ENCODE measurements at regions not wholly inside any gene's neighbourhood (a gene's known extent, or its start where the extent isn't known, plus 50 kb on each side); places are given as distances from the start of the nearest gene placed in this dataset.
"Not testable (repeated sequence)": the region's sequence is repeated elsewhere in the genome, so short reads cannot be mapped to it uniquely, and the experiment has no call there.

GRCh38 chr16:86233506-86233905, 276.8 kb upstream of the FOXF1 start:
- not testable (repeated sequence) for H3K79me2 ChIP-seq (ENCODE audit: low read length); H3K9me2 ChIP-seq (replicated peaks; ENCODE audit: insufficient read depth, low read length); H3K27ac ChIP-seq (ENCODE audit: low read length); H3K4me3 ChIP-seq (ENCODE audit: low read length); H3K9me3 ChIP-seq (ENCODE audit: low read length); H2AFZ ChIP-seq (ENCODE audit: low read length); H3K36me3 ChIP-seq (ENCODE audit: insufficient read depth, low read length); H3K4me1 ChIP-seq (ENCODE audit: low read length); H4K20me1 ChIP-seq (ENCODE audit: insufficient read depth, low read depth, low read length); H3K4me2 ChIP-seq (ENCODE audit: low read depth, low read length, poor library complexity, severe bottlenecking); DNase-seq; H3K9ac ChIP-seq (ENCODE audit: low read length); H3K27me3 ChIP-seq (ENCODE audit: low read length)

DNA sequence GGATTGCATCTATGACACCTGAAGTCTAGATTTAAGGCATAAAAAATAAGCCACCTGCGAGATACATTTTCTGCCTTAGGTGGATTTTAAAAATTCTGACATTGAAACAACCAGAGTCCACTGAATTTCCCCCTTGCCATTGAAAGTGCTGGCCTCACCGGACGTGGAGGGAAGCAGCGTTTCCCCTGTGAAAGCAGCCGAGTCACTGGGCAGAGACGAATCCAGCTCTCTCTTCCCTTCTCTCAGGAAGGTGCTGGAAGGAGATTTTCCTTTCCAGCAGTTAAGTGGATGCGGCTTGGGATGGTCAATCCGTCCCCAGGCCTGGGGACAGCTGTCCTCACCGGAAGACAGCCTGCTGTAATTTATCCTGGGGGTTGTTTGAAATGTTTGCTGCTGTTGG, 270.9 kb upstream of the FOXF1 start:
- no peak overlapping the region for H3K9ac ChIP-seq (ENCODE audit: low read length)
- H3K4me2 ChIP-seq (ENCODE audit: low read depth, low read length, poor library complexity, severe bottlenecking), result no peak overlapping the region
- H3K79me2 ChIP-seq (ENCODE audit: low read length), result no peaks in the 10 kb centered on the region
- H3K9me2 ChIP-seq (replicated peaks; ENCODE audit: insufficient read depth, low read length), result no peaks in the 10 kb centered on the region
- no peaks in the 10 kb centered on the region for H3K4me1 ChIP-seq (ENCODE audit: low read length)
- H4K20me1 ChIP-seq (ENCODE audit: insufficient read depth, low read depth, low read length), result no peaks in the 10 kb centered on the region
- no peak for DNase-seq
- H3K9me3 ChIP-seq (ENCODE audit: low read length), result no peaks in the 10 kb centered on the region
- H3K4me3 ChIP-seq (ENCODE audit: low read length), result no peak overlapping the region
- H2AFZ ChIP-seq (ENCODE audit: low read length), result no peak overlapping the region
- H3K27me3 ChIP-seq (ENCODE audit: low read length), result no peaks in the 10 kb centered on the region
- H3K36me3 ChIP-seq (ENCODE audit: insufficient read depth, low read length), result no peaks in the 10 kb centered on the region
- no peak overlapping the region for H3K27ac ChIP-seq (ENCODE audit: low read length)

GRCh38 chr16:86240716-86241363, 269.5 kb upstream of the FOXF1 start:
- Histone ChIP-seq H4K20me1 (ENCODE audit: insufficient read depth, low read depth, low read length) (no peaks in the 10 kb centered on the region), H3K9me3 (ENCODE audit: low read length) (no peaks in the 10 kb centered on the region), H3K36me3 (ENCODE audit: insufficient read depth, low read length) (no peaks in the 10 kb centered on the region), H3K4me1 (ENCODE audit: low read length) (no peaks in the 10 kb centered on the region), H3K27me3 (ENCODE audit: low read length) (no peaks in the 10 kb centered on the region), H3K9ac (ENCODE audit: low read length) (no peak overlapping the region), H3K79me2 (ENCODE audit: low read length) (no peaks in the 10 kb centered on the region), H3K9me2 (replicated peaks; ENCODE audit: insufficient read depth, low read length) (no peaks in the 10 kb centered on the region), H3K27ac (ENCODE audit: low read length) (no peak overlapping the region), H2AFZ (ENCODE audit: low read length) (no peak overlapping the region), H3K4me3 (ENCODE audit: low read length) (no peak overlapping the region), H3K4me2 (ENCODE audit: low read depth, low read length, poor library complexity, severe bottlenecking) (no peak overlapping the region)
- DNase-seq, result no peak

DNA sequence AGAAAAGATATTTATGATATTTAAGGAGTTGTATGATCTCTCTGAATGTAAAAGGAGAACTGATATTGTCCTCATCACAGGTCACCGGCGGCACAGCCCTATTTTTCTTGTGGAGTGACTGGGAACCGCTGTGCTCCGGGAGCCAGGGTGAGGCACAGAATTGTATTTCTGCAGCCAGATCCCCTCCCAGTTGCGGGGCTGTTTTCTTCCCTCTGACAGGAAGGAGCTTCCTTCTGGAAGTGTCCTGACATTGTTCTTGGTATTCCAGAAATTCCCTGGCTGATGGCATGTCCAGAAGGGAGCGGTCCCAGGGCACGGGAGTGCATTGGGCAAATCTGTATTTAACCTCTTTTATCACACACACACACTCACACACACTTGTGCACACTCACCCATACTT, 268.6 kb upstream of the FOXF1 start:
- no peaks in the 10 kb centered on the region for H4K20me1 ChIP-seq (ENCODE audit: insufficient read depth, low read depth, low read length)
- no peaks in the 10 kb centered on the region for H3K79me2 ChIP-seq (ENCODE audit: low read length)
- DNase-seq, result no peak
- H3K27me3 ChIP-seq (ENCODE audit: low read length), result no peaks in the 10 kb centered on the region
- H3K36me3 ChIP-seq (ENCODE audit: insufficient read depth, low read length), result no peaks in the 10 kb centered on the region
- no peak overlapping the region for H3K9ac ChIP-seq (ENCODE audit: low read length)
- H2AFZ ChIP-seq (ENCODE audit: low read length), result no peak overlapping the region
- H3K4me1 ChIP-seq (ENCODE audit: low read length), result no peaks in the 10 kb centered on the region
- H3K27ac ChIP-seq (ENCODE audit: low read length), result no peak overlapping the region
- H3K9me3 ChIP-seq (ENCODE audit: low read length), result no peaks in the 10 kb centered on the region
- no peak overlapping the region for H3K4me3 ChIP-seq (ENCODE audit: low read length)
- no peaks in the 10 kb centered on the region for H3K9me2 ChIP-seq (replicated peaks; ENCODE audit: insufficient read depth, low read length)
- H3K4me2 ChIP-seq (ENCODE audit: low read depth, low read length, poor library complexity, severe bottlenecking), result no peak overlapping the region

DNA sequence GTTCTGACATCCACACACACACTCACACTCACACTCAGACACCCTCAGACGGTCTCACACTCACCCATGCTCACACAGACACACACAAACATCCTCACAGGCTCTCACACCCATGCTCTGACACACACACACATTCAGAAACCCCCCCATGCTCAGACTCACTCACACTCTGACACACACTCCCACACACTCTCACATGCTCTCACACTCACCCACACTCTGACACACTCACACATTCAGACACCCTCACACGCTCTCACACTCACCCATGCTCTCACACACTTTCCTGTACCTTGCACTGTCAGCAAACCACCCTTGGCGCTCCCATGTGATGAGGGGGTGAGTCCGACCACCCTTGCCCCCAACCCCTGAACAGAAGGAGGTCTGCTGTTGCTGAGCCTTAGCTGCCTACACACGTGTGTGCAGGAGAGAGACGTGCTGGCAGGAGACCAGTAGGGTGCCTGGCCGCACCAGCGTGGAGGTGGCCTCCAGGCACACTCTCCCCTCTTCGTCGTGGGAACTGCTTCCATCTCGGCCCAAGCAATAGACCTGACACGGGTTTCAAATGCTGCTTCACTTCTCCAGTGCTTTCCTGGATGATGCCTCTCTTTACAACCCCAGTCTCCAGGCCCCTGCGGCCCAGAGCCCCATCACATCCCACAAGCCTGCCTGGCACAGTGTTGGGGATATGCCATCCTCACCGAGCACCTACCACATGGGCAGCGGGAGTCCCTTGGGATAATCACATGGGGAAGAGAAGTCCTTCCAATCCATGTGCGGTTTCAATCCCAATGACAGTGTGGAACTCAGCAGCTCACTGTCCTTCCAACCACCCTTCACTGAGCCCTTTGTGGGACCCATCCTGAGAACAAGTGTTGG, 267.8 kb upstream of the FOXF1 start:
- no peak overlapping the region for H3K27ac ChIP-seq (ENCODE audit: low read length)
- H2AFZ ChIP-seq (ENCODE audit: low read length), result no peak overlapping the region
- H3K9ac ChIP-seq (ENCODE audit: low read length), result no peak overlapping the region
- no peaks in the 10 kb centered on the region for H3K27me3 ChIP-seq (ENCODE audit: low read length)
- no peaks in the 10 kb centered on the region for H3K4me1 ChIP-seq (ENCODE audit: low read length)
- no peaks in the 10 kb centered on the region for H4K20me1 ChIP-seq (ENCODE audit: insufficient read depth, low read depth, low read length)
- DNase-seq, result no peak
- no peaks in the 10 kb centered on the region for H3K36me3 ChIP-seq (ENCODE audit: insufficient read depth, low read length)
- no peaks in the 10 kb centered on the region for H3K9me3 ChIP-seq (ENCODE audit: low read length)
- no peak overlapping the region for H3K4me3 ChIP-seq (ENCODE audit: low read length)
- H3K4me2 ChIP-seq (ENCODE audit: low read depth, low read length, poor library complexity, severe bottlenecking), result no peak overlapping the region
- no peaks in the 10 kb centered on the region for H3K79me2 ChIP-seq (ENCODE audit: low read length)
- H3K9me2 ChIP-seq (replicated peaks; ENCODE audit: insufficient read depth, low read length), result no peaks in the 10 kb centered on the region

GRCh38 chr16:86243123-86243473, 267.2 kb upstream of the FOXF1 start:
- no peaks in the 10 kb centered on the region for H3K79me2 ChIP-seq (ENCODE audit: low read length)
- H2AFZ ChIP-seq (ENCODE audit: low read length), result no peak overlapping the region
- H3K4me1 ChIP-seq (ENCODE audit: low read length), result no peaks in the 10 kb centered on the region

GRCh38 chr16:86243571-86244154, 266.7 kb upstream of the FOXF1 start:
- H3K9ac ChIP-seq (ENCODE audit: low read length), result no peak overlapping the region
- no peaks in the 10 kb centered on the region for H3K4me1 ChIP-seq (ENCODE audit: low read length)
- H3K4me3 ChIP-seq (ENCODE audit: low read length), result no peak overlapping the region
- no peak overlapping the region for H2AFZ ChIP-seq (ENCODE audit: low read length)
- no peak for DNase-seq
- no peaks in the 10 kb centered on the region for H3K27me3 ChIP-seq (ENCODE audit: low read length)
- H3K36me3 ChIP-seq (ENCODE audit: insufficient read depth, low read length), result no peaks in the 10 kb centered on the region
- H3K9me3 ChIP-seq (ENCODE audit: low read length), result no peaks in the 10 kb centered on the region
- no peaks in the 10 kb centered on the region for H3K9me2 ChIP-seq (replicated peaks; ENCODE audit: insufficient read depth, low read length)
- no peak overlapping the region for H3K27ac ChIP-seq (ENCODE audit: low read length)
- no peaks in the 10 kb centered on the region for H4K20me1 ChIP-seq (ENCODE audit: insufficient read depth, low read depth, low read length)
- H3K79me2 ChIP-seq (ENCODE audit: low read length), result no peaks in the 10 kb centered on the region
- H3K4me2 ChIP-seq (ENCODE audit: low read depth, low read length, poor library complexity, severe bottlenecking), result no peak overlapping the region

More at GRCh38 chr16:86243123-86243473, 267.2 kb upstream of the FOXF1 start:
- Histone ChIP-seq H4K20me1 (ENCODE audit: insufficient read depth, low read depth, low read length) (no peaks in the 10 kb centered on the region), H3K9ac (ENCODE audit: low read length) (no peak overlapping the region), H3K27me3 (ENCODE audit: low read length) (no peaks in the 10 kb centered on the region), H3K27ac (ENCODE audit: low read length) (no peak overlapping the region), H3K4me3 (ENCODE audit: low read length) (no peak overlapping the region), H3K9me3 (ENCODE audit: low read length) (no peaks in the 10 kb centered on the region), H3K36me3 (ENCODE audit: insufficient read depth, low read length) (no peaks in the 10 kb centered on the region), H3K4me2 (ENCODE audit: low read depth, low read length, poor library complexity, severe bottlenecking) (no peak overlapping the region), H3K9me2 (replicated peaks; ENCODE audit: insufficient read depth, low read length) (no peaks in the 10 kb centered on the region)
- no peak for DNase-seq

DNA sequence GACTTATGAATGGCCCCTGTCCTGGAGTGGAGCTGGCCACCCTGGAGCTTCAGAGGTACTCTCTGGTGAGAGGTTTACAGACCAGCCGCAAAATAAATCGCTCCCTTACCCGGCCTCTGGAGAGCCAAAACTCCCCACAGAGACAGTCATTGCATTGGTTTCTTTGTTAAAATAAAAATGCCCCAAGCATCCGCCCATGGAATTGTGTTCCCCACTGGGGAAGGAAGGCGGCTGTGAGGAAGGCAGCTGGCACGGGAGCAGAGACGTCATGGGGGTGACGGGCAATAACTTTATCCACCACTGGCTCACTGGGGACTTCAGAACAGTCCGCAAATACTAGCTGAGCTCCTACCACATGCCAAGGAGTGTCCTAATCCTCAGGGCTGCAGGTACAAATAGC, 266.2 kb upstream of the FOXF1 start:
- H3K9ac ChIP-seq (ENCODE audit: low read length), result no peak overlapping the region
- no peak overlapping the region for H2AFZ ChIP-seq (ENCODE audit: low read length)
- H3K79me2 ChIP-seq (ENCODE audit: low read length), result no peaks in the 10 kb centered on the region
- no peaks in the 10 kb centered on the region for H3K9me3 ChIP-seq (ENCODE audit: low read length)
- H3K4me2 ChIP-seq (ENCODE audit: low read depth, low read length, poor library complexity, severe bottlenecking), result no peak overlapping the region
- no peaks in the 10 kb centered on the region for H3K9me2 ChIP-seq (replicated peaks; ENCODE audit: insufficient read depth, low read length)
- no peaks in the 10 kb centered on the region for H3K36me3 ChIP-seq (ENCODE audit: insufficient read depth, low read length)
- H3K4me1 ChIP-seq (ENCODE audit: low read length), result no peaks in the 10 kb centered on the region
- no peak overlapping the region for H3K27ac ChIP-seq (ENCODE audit: low read length)
- H3K4me3 ChIP-seq (ENCODE audit: low read length), result no peak overlapping the region
- H4K20me1 ChIP-seq (ENCODE audit: insufficient read depth, low read depth, low read length), result no peaks in the 10 kb centered on the region
- no peak for DNase-seq
- no peaks in the 10 kb centered on the region for H3K27me3 ChIP-seq (ENCODE audit: low read length)
